KMS-11 (cell line): ENCODE measurements at regions not wholly inside any gene's neighbourhood (a gene's known extent, or its start where the extent isn't known, plus 50 kb on each side); places are given as distances from the start of the nearest gene placed in this dataset.
"Not testable (repeated sequence)": the region's sequence is repeated elsewhere in the genome, so short reads cannot be mapped to it uniquely, and the experiment has no call there.

ENCODE experiments used
- H2AFZ ChIP-seq: fragments of 200-600 bp; sonication (generic); 2 replicates; pipeline ENCODE4 v1.6.1; 2016; ENCODE audit warnings: antibody characterized with exemption, mixed run types, low read depth
- H3K27ac ChIP-seq: fragments of 200-600 bp; sonication (generic); 2 replicates; pipeline ENCODE4 v1.6.1; 2016; ENCODE audit warnings: mild to moderate bottlenecking, mixed run types
- H3K27me3 ChIP-seq: fragments of 200-600 bp; sonication (generic); 2 replicates; pipeline ENCODE4 v1.6.1; 2017; ENCODE audit warnings: mild to moderate bottlenecking, low read depth, mixed run types, moderate library complexity; ENCODE audit not compliant: insufficient read depth
- H3K36me3 ChIP-seq: fragments of 200-600 bp; sonication (generic); 2 replicates; pipeline ENCODE4 v1.6.1; 2017; ENCODE audit warnings: mild to moderate bottlenecking, mixed run types; ENCODE audit not compliant: insufficient read depth
- H3K4me1 ChIP-seq: fragments of 200-600 bp; sonication (generic); 2 replicates; pipeline ENCODE4 v1.6.1; 2016; ENCODE audit warnings: mild to moderate bottlenecking, low read depth, mixed run types; ENCODE audit not compliant: poor library complexity, severe bottlenecking
- H3K4me2 ChIP-seq: fragments of 200-600 bp; sonication (generic); 2 replicates; pipeline ENCODE4 v1.7.0; 2016; ENCODE audit warnings: mild to moderate bottlenecking, mixed run types
- H3K4me3 ChIP-seq: fragments of 200-600 bp; sonication (generic); IDR thresholded peaks from 2 replicates; pipeline ENCODE4 v1.6.1; 2017; ENCODE audit warnings: low read depth, low read length, mixed read lengths; ENCODE audit not compliant: insufficient read depth
- H3K79me2 ChIP-seq: fragments of 200-600 bp; sonication (generic); 2 replicates; pipeline ENCODE4 v1.6.1; 2016; ENCODE audit warnings: low read depth, mixed run types; ENCODE audit not compliant: insufficient read depth
- H3K9ac ChIP-seq: fragments of 200-600 bp; sonication (generic); 2 replicates; pipeline ENCODE4 v1.6.1; 2016; ENCODE audit warnings: mild to moderate bottlenecking, mixed run types
- H4K20me1 ChIP-seq: fragments of 200-600 bp; sonication (generic); 2 replicates; pipeline ENCODE4 v1.6.1; 2016; ENCODE audit warnings: mild to moderate bottlenecking, mixed run types; ENCODE audit not compliant: insufficient read depth

DNA sequence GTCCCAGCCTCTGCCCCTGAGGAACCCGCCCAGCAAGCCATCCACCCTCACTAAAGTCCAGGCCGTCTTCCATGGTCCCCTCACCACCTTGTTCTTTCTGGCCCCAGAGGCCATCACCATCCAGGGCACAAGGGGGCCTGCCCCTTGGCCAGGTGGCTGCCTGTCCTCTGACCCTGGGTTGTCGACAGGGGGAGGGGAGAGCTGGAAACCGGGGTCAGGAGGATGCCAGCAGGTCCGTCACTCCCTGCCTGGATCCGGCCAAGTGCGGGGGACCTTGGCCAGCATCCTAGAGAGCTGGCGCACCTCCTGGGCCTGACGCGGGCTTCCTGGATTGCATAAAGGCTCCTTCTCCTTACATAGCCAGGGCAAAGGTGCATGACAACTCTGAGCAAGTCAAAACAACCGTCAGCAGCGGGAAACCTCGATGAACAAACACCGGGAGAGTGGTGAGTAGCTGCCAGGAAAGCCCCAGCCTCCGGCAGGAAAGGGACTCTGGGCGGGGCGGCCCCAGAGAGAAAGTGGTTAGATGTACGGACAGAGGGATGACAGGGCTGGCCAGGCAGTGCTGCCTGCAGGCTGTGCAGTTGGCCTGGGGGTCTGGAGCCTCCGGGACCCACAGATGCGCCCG, 4461.2 kb upstream of the TPTE start:
- not testable (repeated sequence) for H3K36me3 ChIP-seq, H3K9ac ChIP-seq, H3K4me1 ChIP-seq, H3K4me3 ChIP-seq, H3K79me2 ChIP-seq, H4K20me1 ChIP-seq, H3K27me3 ChIP-seq, H3K4me2 ChIP-seq, H2AFZ ChIP-seq, H3K27ac ChIP-seq

DNA sequence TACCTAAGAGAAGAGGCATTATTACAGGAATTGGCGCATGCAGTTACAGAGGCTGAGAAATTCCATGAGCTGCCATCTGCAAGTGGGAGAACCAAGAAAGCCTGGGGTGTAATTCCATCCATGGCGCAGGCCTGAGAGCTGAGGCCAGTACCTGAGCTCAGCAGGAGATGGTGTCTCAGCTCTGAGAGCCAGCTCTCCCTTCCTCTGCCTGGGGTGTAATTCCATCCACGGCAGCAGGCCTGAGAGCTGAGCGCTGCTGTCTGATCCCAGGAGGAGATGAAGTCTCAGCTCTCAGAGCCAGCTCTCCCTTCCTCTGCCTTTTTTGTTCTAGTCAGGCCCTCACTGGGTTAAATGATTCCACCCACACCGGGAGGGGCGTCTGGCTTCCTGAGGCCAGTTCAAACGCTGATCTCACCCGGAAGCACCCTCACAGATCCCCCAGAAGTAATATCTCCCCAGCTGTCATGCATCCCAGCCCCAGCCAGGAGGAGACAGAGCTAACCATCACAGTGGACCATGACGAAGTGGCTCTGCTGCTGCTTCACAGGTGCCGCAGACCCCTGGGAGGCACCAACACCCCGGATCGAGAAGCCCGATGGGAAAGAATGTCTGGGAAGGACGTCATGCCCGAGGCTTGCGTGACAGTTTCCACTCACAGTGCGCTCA, 4454.9 kb upstream of the TPTE start:
- not testable (repeated sequence) for H2AFZ ChIP-seq, H3K36me3 ChIP-seq, H3K9ac ChIP-seq, H3K79me2 ChIP-seq, H3K27me3 ChIP-seq, H3K4me1 ChIP-seq, H3K4me2 ChIP-seq, H3K27ac ChIP-seq, H4K20me1 ChIP-seq, H3K4me3 ChIP-seq

DNA sequence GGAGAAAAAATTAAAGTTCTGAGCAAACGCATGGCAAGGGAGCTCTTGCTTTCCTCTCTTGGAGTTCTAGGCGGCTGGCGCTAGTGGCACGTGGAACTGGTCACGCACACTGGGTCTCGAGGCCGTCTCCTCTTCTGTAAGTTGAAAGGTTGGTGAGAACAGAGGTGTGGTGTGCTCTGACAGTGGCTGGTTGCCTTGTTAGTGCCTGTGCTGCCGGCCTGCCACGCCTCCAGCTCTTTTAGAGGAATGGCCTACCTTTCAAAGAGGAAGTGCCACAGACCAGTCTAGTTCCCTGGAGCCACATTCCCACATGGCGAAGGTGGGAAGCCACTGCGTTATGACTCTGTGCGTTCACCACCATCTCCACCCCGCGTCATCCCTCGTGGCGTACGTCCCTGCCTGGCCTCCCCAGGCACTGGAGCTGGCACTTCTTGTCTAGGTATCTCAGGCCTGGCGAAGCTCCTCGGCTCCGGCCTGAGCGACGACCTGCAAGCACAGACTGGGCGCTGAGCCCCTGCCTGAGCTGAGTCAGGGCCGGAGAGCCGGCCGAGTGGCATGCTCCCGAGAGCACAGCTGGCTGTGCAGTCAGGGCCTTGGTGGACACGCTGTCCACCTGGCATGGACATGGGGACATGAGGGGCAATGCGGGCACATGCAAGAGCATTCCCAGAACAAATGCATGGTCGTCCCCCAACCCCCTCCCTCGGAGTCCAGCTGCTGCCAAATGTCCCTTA, 4453.1 kb upstream of the TPTE start:
- not testable (repeated sequence) for H2AFZ ChIP-seq, H3K27ac ChIP-seq, H3K79me2 ChIP-seq, H3K4me1 ChIP-seq, H3K4me2 ChIP-seq, H3K36me3 ChIP-seq, H3K27me3 ChIP-seq, H3K9ac ChIP-seq, H3K4me3 ChIP-seq, H4K20me1 ChIP-seq

DNA sequence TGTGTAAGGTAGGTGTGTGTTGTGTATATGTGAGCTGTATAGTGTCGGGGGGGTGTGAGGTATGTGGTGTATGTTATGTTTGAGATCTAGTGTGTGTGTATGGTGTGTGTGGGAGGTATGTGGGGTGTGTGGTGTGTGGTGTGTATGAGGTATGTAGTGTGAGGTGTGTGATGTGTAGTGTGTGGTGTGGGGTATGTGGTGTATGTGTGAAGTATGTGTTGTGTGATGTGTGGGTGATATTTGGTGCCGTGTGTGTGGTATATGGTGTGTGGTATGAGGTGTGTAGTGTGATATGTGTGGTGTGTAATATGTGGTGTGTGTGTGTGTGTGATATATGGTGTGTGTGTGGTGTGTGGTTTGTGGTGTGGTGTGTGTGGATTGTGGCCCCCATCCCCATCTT, 4451.2 kb upstream of the TPTE start:
- not testable (repeated sequence) for H3K27me3 ChIP-seq, H3K4me1 ChIP-seq, H3K4me2 ChIP-seq, H3K79me2 ChIP-seq, H4K20me1 ChIP-seq, H3K27ac ChIP-seq, H3K36me3 ChIP-seq, H3K9ac ChIP-seq, H2AFZ ChIP-seq, H3K4me3 ChIP-seq

DNA sequence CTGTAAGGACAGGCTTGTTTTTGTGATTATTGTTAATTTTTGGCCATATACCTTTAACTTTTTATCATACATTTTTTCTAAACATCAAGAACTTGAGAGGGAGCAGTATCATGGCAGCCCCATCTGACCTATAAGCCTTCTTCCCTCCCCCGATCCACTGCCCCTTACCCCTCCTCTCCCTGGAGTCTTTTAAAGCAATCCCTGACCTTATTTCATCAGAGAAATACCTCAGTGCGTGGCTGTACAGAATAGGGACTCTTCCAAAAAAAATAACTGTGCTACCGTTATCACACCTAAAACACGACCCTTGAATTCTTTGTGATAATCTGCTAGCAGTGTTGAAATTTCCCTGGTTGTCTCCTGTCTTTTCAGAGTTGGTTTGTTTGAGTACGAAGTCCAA, 4448.7 kb upstream of the TPTE start:
- H3K9ac ChIP-seq, H3K4me1 ChIP-seq, H3K4me2 ChIP-seq, H2AFZ ChIP-seq, H3K27ac ChIP-seq, H3K4me3 ChIP-seq, H3K79me2 ChIP-seq, H3K27me3 ChIP-seq, H3K36me3 ChIP-seq, H4K20me1 ChIP-seq: not testable (repeated sequence)

DNA sequence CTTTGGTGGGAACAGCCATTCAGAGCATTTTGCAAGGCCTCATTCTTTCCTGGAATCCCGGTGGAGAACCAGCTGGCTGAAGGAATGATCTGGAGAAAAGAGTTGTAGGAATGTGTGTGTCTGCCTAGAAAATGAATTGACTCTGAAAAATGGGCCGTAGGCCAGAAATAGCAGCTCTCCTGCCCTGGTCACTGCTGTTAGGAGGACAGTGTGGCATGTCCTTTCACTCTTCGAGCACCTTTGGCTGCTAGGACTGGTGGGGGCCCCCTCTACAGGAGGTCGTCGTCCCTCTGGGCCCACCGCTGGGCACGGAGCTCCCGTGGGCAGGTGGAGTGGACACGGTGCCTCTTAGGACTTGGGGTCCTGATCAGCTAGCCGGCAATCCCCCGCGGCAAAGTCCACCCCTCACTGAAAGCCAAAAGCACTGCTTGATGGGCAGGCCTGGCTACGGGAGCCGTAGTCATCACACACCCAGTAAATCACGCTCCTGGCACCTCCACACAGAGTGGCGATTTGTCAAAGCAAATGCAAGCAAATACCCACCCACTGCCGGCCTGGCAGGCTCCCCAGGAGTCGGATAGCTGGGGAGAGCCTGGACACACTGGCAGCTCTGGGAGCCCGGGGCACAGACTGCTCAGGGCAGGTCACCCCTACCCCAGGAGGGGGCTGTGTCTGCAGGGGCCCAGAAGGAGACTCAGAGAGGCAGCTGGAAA, 4447.2 kb upstream of the TPTE start:
- not testable (repeated sequence) for H3K4me3 ChIP-seq, H3K27ac ChIP-seq, H3K36me3 ChIP-seq, H2AFZ ChIP-seq, H3K4me1 ChIP-seq, H3K79me2 ChIP-seq, H3K4me2 ChIP-seq, H4K20me1 ChIP-seq, H3K9ac ChIP-seq, H3K27me3 ChIP-seq

DNA sequence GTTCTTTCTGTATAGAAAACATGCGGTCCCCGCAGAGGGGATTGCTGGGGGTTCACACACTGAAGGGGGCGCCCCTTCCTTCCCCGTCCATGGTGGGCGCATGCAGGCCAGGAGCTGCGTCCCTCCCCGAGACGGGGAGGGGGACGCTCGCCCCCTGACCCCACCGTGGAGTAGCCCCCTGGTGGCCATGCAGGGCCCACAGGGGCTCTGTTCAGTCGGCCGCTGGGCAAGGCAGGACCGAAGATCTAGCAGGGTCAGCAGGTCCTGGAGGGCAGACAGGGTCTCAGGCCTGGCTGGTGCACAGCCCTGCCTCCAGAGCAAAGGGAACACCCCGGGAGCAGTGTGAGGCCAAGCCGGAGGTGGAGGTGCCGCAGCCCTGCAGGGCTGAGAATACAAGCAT, 4446.4 kb upstream of the TPTE start:
- not testable (repeated sequence) for H3K36me3 ChIP-seq, H3K4me2 ChIP-seq, H3K4me1 ChIP-seq

DNA sequence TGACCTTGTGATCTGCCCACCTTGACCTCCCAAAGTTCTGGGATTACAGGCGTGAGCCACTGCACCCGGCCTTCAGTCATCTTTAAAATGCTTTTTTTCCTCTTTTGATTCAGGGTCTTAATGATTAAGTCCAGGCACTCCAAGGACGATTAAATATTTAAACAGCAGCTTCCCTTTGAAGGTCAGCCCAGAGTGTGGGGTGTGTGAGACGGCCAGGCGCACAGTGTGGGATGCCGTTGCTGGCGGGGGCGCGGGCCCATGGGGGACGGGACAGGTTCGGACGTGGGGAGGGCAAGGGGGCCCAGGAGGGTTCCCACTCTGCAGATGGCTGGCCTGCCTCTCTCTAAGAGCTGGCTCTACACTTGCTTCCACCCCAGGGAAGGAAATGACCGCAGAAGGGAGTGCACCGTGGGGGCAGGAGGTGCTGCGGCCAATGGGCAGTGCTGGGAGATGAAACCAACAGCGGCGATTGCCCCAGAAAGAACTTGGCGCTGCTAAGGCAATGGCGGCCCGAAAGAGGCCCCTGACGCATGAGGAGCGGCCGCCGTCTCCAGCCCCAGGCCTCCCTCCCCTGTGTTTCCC, 4445.7 kb upstream of the TPTE start:
- H3K27me3 ChIP-seq, H3K36me3 ChIP-seq, H3K79me2 ChIP-seq, H2AFZ ChIP-seq, H3K9ac ChIP-seq, H4K20me1 ChIP-seq, H3K4me1 ChIP-seq, H3K4me3 ChIP-seq, H3K27ac ChIP-seq, H3K4me2 ChIP-seq: not testable (repeated sequence)

More for the DNA sequence above, 4446.4 kb upstream of the TPTE start:
- not testable (repeated sequence) for H3K4me3 ChIP-seq, H3K9ac ChIP-seq, H3K27ac ChIP-seq, H3K79me2 ChIP-seq, H3K27me3 ChIP-seq, H2AFZ ChIP-seq, H4K20me1 ChIP-seq

DNA sequence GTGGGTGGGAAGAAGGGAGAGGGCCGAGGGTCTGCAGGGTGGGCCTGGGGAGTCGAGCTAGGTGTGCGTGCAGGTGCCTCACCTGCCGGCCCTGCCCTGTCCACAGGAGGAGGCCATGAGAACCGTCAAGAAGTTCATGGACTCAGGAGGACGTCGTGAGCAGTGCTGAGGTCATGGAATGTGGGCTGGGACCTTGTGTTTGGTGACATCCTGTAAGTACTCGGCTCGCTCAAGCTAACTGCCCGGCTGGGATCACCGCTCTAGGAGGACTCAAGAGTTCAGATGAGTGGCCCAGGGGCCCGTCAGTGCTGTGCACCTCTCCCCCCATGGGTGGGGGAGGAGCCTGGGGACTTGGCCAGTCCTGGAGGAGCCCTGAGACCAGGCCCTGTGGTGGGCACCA, 4444.0 kb upstream of the TPTE start:
- H3K9ac ChIP-seq: not testable (repeated sequence)

DNA sequence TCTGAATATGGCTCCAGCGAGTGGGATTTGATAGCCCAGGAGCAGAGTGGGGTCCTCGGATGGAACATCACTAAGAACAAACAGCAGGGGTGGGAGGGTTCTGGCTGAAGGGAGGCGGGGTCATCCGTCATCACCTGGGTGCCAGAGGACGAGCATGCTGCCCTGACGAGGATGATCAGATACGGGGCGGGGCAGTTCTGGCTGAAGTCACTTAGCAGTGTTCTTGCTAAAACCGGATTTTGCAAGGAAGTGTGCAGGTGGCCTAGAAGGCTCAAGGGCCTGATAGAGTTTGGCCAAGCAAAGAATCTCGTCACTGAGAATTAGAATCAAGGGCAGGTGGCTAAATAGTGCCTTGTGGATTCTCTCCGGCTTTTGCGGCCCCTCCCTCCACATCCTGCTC, 4442.5 kb upstream of the TPTE start:
- H3K36me3 ChIP-seq, H4K20me1 ChIP-seq: not testable (repeated sequence)

More for the DNA sequence above, 4444.0 kb upstream of the TPTE start:
- not testable (repeated sequence) for H3K36me3 ChIP-seq, H3K27me3 ChIP-seq, H3K4me1 ChIP-seq, H2AFZ ChIP-seq, H3K4me3 ChIP-seq, H3K79me2 ChIP-seq, H3K4me2 ChIP-seq, H3K27ac ChIP-seq, H4K20me1 ChIP-seq

More for the DNA sequence above, 4442.5 kb upstream of the TPTE start:
- not testable (repeated sequence) for H3K27me3 ChIP-seq, H2AFZ ChIP-seq, H3K4me1 ChIP-seq, H3K4me3 ChIP-seq, H3K4me2 ChIP-seq, H3K27ac ChIP-seq, H3K79me2 ChIP-seq, H3K9ac ChIP-seq
